Activated CD8-positive, alpha-beta T cell treated with anti-CD3 and anti-CD28 coated beads for 36 hours (primary cell): ENCODE measurements at regions not wholly inside any gene's neighbourhood (a gene's known extent, or its start where the extent isn't known, plus 50 kb on each side); places are given as distances from the start of the nearest gene placed in this dataset.
"Not testable (repeated sequence)": the region's sequence is repeated elsewhere in the genome, so short reads cannot be mapped to it uniquely, and the experiment has no call there.

Experiments used
- ATAC-seq: fragments of 200-7000 bp; cut with Tn5 transposase; one replicate; pipeline ENCODE4 v1.10.0; 2021; ENCODE audit warnings: mild to moderate bottlenecking, moderate library complexity
- CTCF ChIA-PET: fragments of 350-600 bp; sonication (Branson Sonifier 250); formaldehyde crosslinking; loops from one replicate; lab custom pipeline; 2021; ENCODE audit warnings: antibody characterized with exemption; lab: Charles Lee
- POLR2A ChIA-PET: fragments of 350-600 bp; sonication (Branson Sonifier 250); formaldehyde crosslinking; loops from one replicate; lab custom pipeline; 2021; ENCODE audit warnings: antibody characterized with exemption; lab: Charles Lee
- DNase-seq: peaks from one replicate; pipeline ENCODE4 v3.0.0-alpha.2; 2020
- H3K27ac Mint-ChIP-seq: one replicate; pipeline ENCODE4 v1.8.0; 2021; ENCODE audit warnings: mild to moderate bottlenecking, mixed read lengths
- H3K27me3 Mint-ChIP-seq: one replicate; pipeline ENCODE4 v1.8.0; 2021; ENCODE audit warnings: mixed read lengths
- H3K36me3 Mint-ChIP-seq: one replicate; pipeline ENCODE4 v1.8.0; 2021; ENCODE audit warnings: low read depth, mixed read lengths
- H3K4me1 Mint-ChIP-seq: one replicate; pipeline ENCODE4 v1.8.0; 2021; ENCODE audit warnings: low read depth, mixed read lengths
- H3K4me3 Mint-ChIP-seq: one replicate; pipeline ENCODE4 v1.8.0; 2021; ENCODE audit warnings: mild to moderate bottlenecking, moderate library complexity, mixed read lengths
- H3K9me3 Mint-ChIP-seq: one replicate; pipeline ENCODE4 v1.8.0; 2021; ENCODE audit warnings: mixed read lengths
- CTCF ChIP-seq: fragments of 200-600 bp; IDR thresholded peaks from one replicate; pipeline ENCODE4 v1.8.0; 2022; ENCODE audit warnings: antibody characterized with exemption, mild to moderate bottlenecking
- intact Hi-C: fragments of 100-400 bp; cut with micrococcal nuclease; formaldehyde crosslinking; loops from one replicate; pipeline ENCODE4 v1.10.0; 2022

GRCh38 chr1:229018674-229019295, 252.1 kb upstream of the RAB4A start:
- H3K36me3 Mint-ChIP-seq, result no peaks in the 10 kb centered on the region
- TF ChIP-seq CTCF, result no peak
- POLR2A ChIA-PET, result no interaction called here

GRCh38 chr1:229019663-229020271, 251.1 kb upstream of the RAB4A start:
- Mint-ChIP-seq H3K9me3 (no peaks in the 10 kb centered on the region), H3K36me3 (no peaks in the 10 kb centered on the region), H3K4me1 (no peaks in the 10 kb centered on the region), H3K27ac (no peak overlapping the region), H3K4me3 (no peak overlapping the region), H3K27me3 (no peaks in the 10 kb centered on the region)
- no peak for TF ChIP-seq CTCF
- intact Hi-C loops, result no loop called here
- DNase-seq (no peak), ATAC-seq (no peak)
- ChIA-PET POLR2A (no interaction called here), CTCF (no interaction called here)

More at GRCh38 chr1:229018674-229019295, 252.1 kb upstream of the RAB4A start:
- Mint-ChIP-seq H3K4me1 (no peaks in the 10 kb centered on the region), H3K27me3 (no peaks in the 10 kb centered on the region), H3K4me3 (no peak overlapping the region), H3K9me3 (no peaks in the 10 kb centered on the region), H3K27ac (no peak overlapping the region)
- ATAC-seq (no peak), DNase-seq (no peak)
- intact Hi-C loops, result no loop called here
- CTCF ChIA-PET, result no interaction called here

DNA sequence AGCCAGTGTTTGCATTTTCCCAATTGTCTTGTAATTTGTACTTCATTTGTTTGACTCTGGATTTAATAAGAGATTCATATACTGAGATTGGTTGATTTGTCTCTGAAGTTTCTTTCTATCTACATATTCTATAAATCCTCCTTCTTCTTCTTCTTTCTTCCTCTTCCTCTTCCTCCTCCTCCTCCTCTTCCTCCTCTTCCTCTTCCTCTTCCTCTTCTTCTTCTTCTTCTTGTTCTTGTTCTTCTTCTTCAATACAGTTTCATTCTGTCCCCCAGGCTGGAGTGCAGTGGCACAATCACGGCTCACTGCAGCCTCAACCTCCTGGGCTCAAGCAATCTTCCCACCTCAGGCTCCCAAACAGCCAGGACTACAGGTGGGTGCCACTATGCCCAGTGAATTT, 249.9 kb upstream of the RAB4A start:
- H3K27me3 Mint-ChIP-seq, H3K4me1 Mint-ChIP-seq, H3K4me3 Mint-ChIP-seq, POLR2A ChIA-PET, H3K9me3 Mint-ChIP-seq, H3K27ac Mint-ChIP-seq, intact Hi-C loops, H3K36me3 Mint-ChIP-seq, CTCF ChIA-PET, ATAC-seq, DNase-seq: not testable (repeated sequence)

- H3K27ac Mint-ChIP-seq, result no peak overlapping the region
- intact Hi-C loops, result no loop called here
These were observed 248.1 kb upstream of the RAB4A start for GRCh38 chr1:229022595-229023333.

More at GRCh38 chr1:229022595-229023333, 248.1 kb upstream of the RAB4A start:
- Mint-ChIP-seq H3K4me3 (no peak overlapping the region), H3K36me3 (no peaks in the 10 kb centered on the region), H3K9me3 (no peaks in the 10 kb centered on the region), H3K27me3 (no peaks in the 10 kb centered on the region), H3K4me1 (peaks cover 9% of the 10 kb centered on the region)
- no peak for TF ChIP-seq CTCF
- DNase-seq (no peak), ATAC-seq (no peak)
- ChIA-PET CTCF (no interaction called here), POLR2A (no interaction called here)
